HEK293 (cell line): ENCODE measurements at regions not wholly inside any gene's neighbourhood (a gene's known extent, or its start where the extent isn't known, plus 50 kb on each side); places are given as distances from the start of the nearest gene placed in this dataset.

Experiments used
- CTCF ChIA-PET: fragments of 350-600 bp; formaldehyde crosslinking; extraction: SDS; loops from one replicate; lab custom pipeline; 2021; ENCODE audit warnings: antibody characterized with exemption; lab: Yijun Ruan, JAX
- POLR2A ChIA-PET: fragments of 300-600 bp; formaldehyde crosslinking; extraction: SDS; loops from one replicate; lab custom pipeline; 2020; ENCODE audit warnings: antibody characterized with exemption, inconsistent platforms; lab: Yijun Ruan, JAX
- H3K27ac ChIP-seq: fragments of 200-500 bp; sonication (Bioruptor generic); 2 replicates; pipeline ENCODE4 v1.5.1; 2014; ENCODE audit warnings: low read depth, low read length, control low read depth, inconsistent platforms; ENCODE audit errors: extremely low read depth
- H3K36me3 ChIP-seq, 2 experiments: fragments of 200-500 bp in 1 of 2; sonication (Bioruptor generic) in 1 of 2; 1 replicate in 1 of 2; 2 replicates in 1 of 2; pipeline ENCODE4 v1.5.1; 2014 to 2017; ENCODE audit warnings: inconsistent platforms in 2 of 2, low read length in 2 of 2; ENCODE audit not compliant: control insufficient read depth in 2 of 2, insufficient read depth in 1 of 2
- H3K4me1 ChIP-seq: fragments of 200-500 bp; sonication (Bioruptor generic); 2 replicates; pipeline ENCODE4 v1.5.1; 2014; ENCODE audit warnings: mild to moderate bottlenecking, low read length, inconsistent platforms; ENCODE audit not compliant: control insufficient read depth, insufficient read depth
- H3K4me3 ChIP-seq: 2 replicates; pipeline ENCODE4 v1.5.1; 2011; ENCODE audit warnings: low read depth, mild to moderate bottlenecking, control low read depth, low read length, moderate library complexity
- H3K9me3 ChIP-seq: fragments of 200-500 bp; sonication (Bioruptor generic); 2 replicates; pipeline ENCODE4 v1.5.1; 2014; ENCODE audit warnings: low read depth, low read length, inconsistent platforms; ENCODE audit not compliant: control insufficient read depth, insufficient read depth
- MZF1 ChIP-seq: fragments of 450-650 bp; formaldehyde crosslinking; IDR thresholded peaks from 2 replicates; pipeline ENCODE4 v1.5.1; 2017; ENCODE audit warnings: missing biosample characterization, missing genetic modification characterization, borderline replicate concordance
- PRDM6 ChIP-seq: fragments of 450-650 bp; formaldehyde crosslinking; IDR thresholded peaks from 2 replicates; pipeline ENCODE4 v1.5.1; 2017; ENCODE audit warnings: missing biosample characterization, missing genetic modification characterization
- TSHZ1 ChIP-seq: fragments of 450-650 bp; formaldehyde crosslinking; IDR thresholded peaks from 2 replicates; pipeline ENCODE4 v1.5.1; 2016; ENCODE audit warnings: missing biosample characterization, missing genetic modification characterization, borderline replicate concordance
- WT1 ChIP-seq: fragments of 450-650 bp; formaldehyde crosslinking; IDR thresholded peaks from 2 replicates; pipeline ENCODE4 v1.5.1; 2016; ENCODE audit warnings: missing biosample characterization, missing genetic modification characterization
- ZBTB10 ChIP-seq: fragments of 450-650 bp; formaldehyde crosslinking; IDR thresholded peaks from 2 replicates; pipeline ENCODE4 v1.5.1; 2016; ENCODE audit warnings: missing biosample characterization, missing genetic modification characterization
- ZBTB20 ChIP-seq: fragments of 450-650 bp; formaldehyde crosslinking; IDR thresholded peaks from 2 replicates; pipeline ENCODE4 v1.5.1; 2016; ENCODE audit warnings: missing biosample characterization, missing genetic modification characterization
- ZBTB48 ChIP-seq: fragments of 450-650 bp; formaldehyde crosslinking; IDR thresholded peaks from 2 replicates; pipeline ENCODE4 v1.5.1; 2016; ENCODE audit warnings: missing biosample characterization, missing genetic modification characterization
- ZNF10 ChIP-seq: fragments of 450-650 bp; formaldehyde crosslinking; IDR thresholded peaks from 2 replicates; pipeline ENCODE4 v1.5.1; 2017; ENCODE audit warnings: missing biosample characterization, missing genetic modification characterization
- ZNF2 ChIP-seq: fragments of 450-650 bp; formaldehyde crosslinking; IDR thresholded peaks from 2 replicates; pipeline ENCODE4 v1.5.1; 2016; ENCODE audit warnings: missing biosample characterization, missing genetic modification characterization
- ZNF248 ChIP-seq: fragments of 450-650 bp; formaldehyde crosslinking; IDR thresholded peaks from 2 replicates; pipeline ENCODE4 v1.5.1; 2017; ENCODE audit warnings: missing biosample characterization, missing genetic modification characterization
- ZNF366 ChIP-seq: fragments of 450-650 bp; formaldehyde crosslinking; conservative IDR thresholded peaks from 2 replicates; pipeline ENCODE4 v1.5.1; 2016; ENCODE audit warnings: missing biosample characterization, missing genetic modification characterization
- ZNF514 ChIP-seq: fragments of 450-650 bp; formaldehyde crosslinking; IDR thresholded peaks from 2 replicates; pipeline ENCODE4 v1.5.1; 2016; ENCODE audit warnings: missing biosample characterization, missing genetic modification characterization
- ZNF549 ChIP-seq: fragments of 450-650 bp; IDR thresholded peaks from 2 replicates; pipeline ENCODE4 v1.5.1; 2018; ENCODE audit warnings: missing biosample characterization, missing genetic modification characterization, mild to moderate bottlenecking, inconsistent platforms, moderate library complexity
- ZNF596 ChIP-seq: fragments of 450-650 bp; IDR thresholded peaks from 2 replicates; pipeline ENCODE4 v1.5.0; 2018; ENCODE audit warnings: missing biosample characterization, mild to moderate bottlenecking, missing genetic modification characterization, moderate library complexity
- ZNF621 ChIP-seq: fragments of 450-650 bp; formaldehyde crosslinking; IDR thresholded peaks from 2 replicates; pipeline ENCODE4 v1.5.1; 2017; ENCODE audit warnings: missing biosample characterization, missing genetic modification characterization
- ZNF624 ChIP-seq: fragments of 450-650 bp; formaldehyde crosslinking; IDR thresholded peaks from 2 replicates; pipeline ENCODE4 v1.5.1; 2017; ENCODE audit warnings: missing biosample characterization, missing genetic modification characterization
- ZNF768 ChIP-seq: fragments of 450-650 bp; formaldehyde crosslinking; IDR thresholded peaks from 2 replicates; pipeline ENCODE4 v1.5.1; 2018; ENCODE audit warnings: missing biosample characterization, mild to moderate bottlenecking, missing genetic modification characterization

GRCh38 chr6:157756708-157757429 lies 66.2 kb upstream of the SNX9 start (continued):
- TF ChIP-seq ZBTB10 (tag by site-specific recombination) = no peak
- no peak for TF ChIP-seq ZBTB48 (tag by site-specific recombination)
- no peak for TF ChIP-seq WT1 (tag by site-specific recombination)
- TF ChIP-seq ZNF768 (tag by site-specific recombination) = no peak
- 0 out of 2 replicates have a peak, but pooled peaks have one; percentile 12 for TF ChIP-seq ZBTB20 (tag by site-specific recombination)
- TF ChIP-seq ZNF514 (tag by site-specific recombination) = no peak
- peak; percentile 80; the same call in 1 of the 2 replicates for TF ChIP-seq MZF1 (tag by site-specific recombination)
- no peak for TF ChIP-seq ZNF549 (tag by site-specific recombination)
- TF ChIP-seq TSHZ1 (tag by site-specific recombination) = no peak
- peak; percentile 69; the same call in 1 of the 2 replicates for TF ChIP-seq ZNF2 (tag by site-specific recombination)
- TF ChIP-seq PRDM6 (tag by site-specific recombination) = no peak
- no peak for TF ChIP-seq ZNF248 (tag by site-specific recombination)
- no peak for TF ChIP-seq ZNF10 (tag by site-specific recombination)
- no peak for TF ChIP-seq ZNF624 (tag by site-specific recombination)
- TF ChIP-seq ZNF596 (tag by site-specific recombination) = no peak
- TF ChIP-seq, all 188 proteins: peak for 23

- peak; percentile 87 for TF ChIP-seq ZNF366 (tag by site-specific recombination)
- no peak for TF ChIP-seq ZNF621 (tag by site-specific recombination)
- Histone ChIP-seq H3K4me1 (0 out of 2 replicates have a peak, but pooled peaks cover 3% of the 10 kb centered on the region), H3K4me3 (no peak overlapping the region), H3K36me3 (no peaks in the 10 kb centered on the region), H3K9me3 (no peaks in the 10 kb centered on the region), H3K27ac (no peak overlapping the region)
- ChIA-PET POLR2A (interaction anchor here (0.6 kb wide), 1 partner anchor 115 kb away, joined by 5 read pairs; no protein-coding TSS in a partner anchor), CTCF (interaction anchor here (0.5 to 11.8 kb wide), 47 partner anchors 8 to 1398 kb away, joined by 3 to 143 read pairs (median 5); no protein-coding TSS in a partner anchor)
These were observed 65.3 kb upstream of the SNX9 start for GRCh38 chr6:157757430-157758403.
